ENCODE measurements at regions not wholly inside any gene's neighbourhood (a gene's known extent, or its start where the extent isn't known, plus 50 kb on each side); places are given as distances from the start of the nearest gene placed in this dataset.
A peak's percentile ranks its signal among the peaks of the same experiment; 100 is the strongest.

- no peak for DNase-seq (ENCODE audit: low read depth, low spot score)
- POLR2A ChIA-PET = no interaction called here
- TF ChIP-seq, protein P1, sequence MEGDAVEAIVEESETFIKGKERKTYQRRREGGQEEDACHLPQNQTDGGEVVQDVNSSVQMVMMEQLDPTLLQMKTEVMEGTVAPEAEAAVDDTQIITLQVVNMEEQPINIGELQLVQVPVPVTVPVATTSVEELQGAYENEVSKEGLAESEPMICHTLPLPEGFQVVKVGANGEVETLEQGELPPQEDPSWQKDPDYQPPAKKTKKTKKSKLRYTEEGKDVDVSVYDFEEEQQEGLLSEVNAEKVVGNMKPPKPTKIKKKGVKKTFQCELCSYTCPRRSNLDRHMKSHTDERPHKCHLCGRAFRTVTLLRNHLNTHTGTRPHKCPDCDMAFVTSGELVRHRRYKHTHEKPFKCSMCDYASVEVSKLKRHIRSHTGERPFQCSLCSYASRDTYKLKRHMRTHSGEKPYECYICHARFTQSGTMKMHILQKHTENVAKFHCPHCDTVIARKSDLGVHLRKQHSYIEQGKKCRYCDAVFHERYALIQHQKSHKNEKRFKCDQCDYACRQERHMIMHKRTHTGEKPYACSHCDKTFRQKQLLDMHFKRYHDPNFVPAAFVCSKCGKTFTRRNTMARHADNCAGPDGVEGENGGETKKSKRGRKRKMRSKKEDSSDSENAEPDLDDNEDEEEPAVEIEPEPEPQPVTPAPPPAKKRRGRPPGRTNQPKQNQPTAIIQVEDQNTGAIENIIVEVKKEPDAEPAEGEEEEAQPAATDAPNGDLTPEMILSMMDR (IDR thresholded peaks at IDR 0.05; ENCODE audit: insufficient read depth, low read length, missing control alignments) = no peak
- H3K4me3 ChIP-seq (ENCODE audit: low read depth, low read length) = no peak overlapping the region
- CTCF ChIA-PET = interaction anchor here (0.9 to 2.6 kb wide), 3 partner anchors 65 to 314 kb away, joined by 3 to 12 read pairs (median 3); partner anchors contain the start of gene NECTIN1
Observed at GRCh38 chr11:119794756-119795155, 65.8 kb upstream of the NECTIN1 start.

DNA sequence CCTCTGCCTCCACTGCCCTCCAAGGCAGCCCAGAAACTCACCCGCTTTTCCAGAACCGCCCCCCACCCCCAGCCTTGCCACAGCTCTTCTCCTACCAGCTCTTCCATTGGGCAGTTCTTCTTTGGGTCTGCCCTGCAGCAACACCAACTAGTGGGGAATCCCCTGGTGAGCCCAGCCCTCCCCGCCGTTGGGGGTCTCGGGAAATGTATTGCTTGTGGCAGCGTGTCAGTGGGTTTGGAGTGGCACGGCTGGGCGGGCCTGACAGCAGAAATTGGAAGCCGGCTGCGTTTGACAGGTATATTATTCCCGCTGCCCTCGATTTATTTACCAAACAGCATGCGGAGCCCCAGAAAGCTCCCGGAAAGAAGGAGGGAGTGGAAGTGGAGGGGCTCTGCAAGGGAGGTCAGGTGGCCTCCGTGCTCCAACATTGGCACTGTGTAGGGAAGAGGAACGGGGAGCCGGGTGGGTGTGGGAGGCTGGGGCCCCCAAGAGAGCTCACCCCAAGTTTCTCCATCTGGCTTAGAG, 65.2 kb upstream of the NECTIN1 start:
- no peak overlapping the region for H3K4me3 ChIP-seq (ENCODE audit: low read depth, low read length)
- ChIA-PET POLR2A (interaction anchor here (2.0 kb wide), 1 partner anchor 65 kb away, joined by 5 read pairs; the partner anchor contains the start of gene NECTIN1), CTCF (interaction anchor here (0.9 to 2.6 kb wide), 4 partner anchors 13 to 314 kb away, joined by 3 to 12 read pairs (median 4); partner anchors contain the start of gene NECTIN1)
- no peak for DNase-seq (ENCODE audit: low read depth, low spot score)
- TF ChIP-seq, protein P1 (IDR thresholded peaks at IDR 0.05; ENCODE audit: insufficient read depth, low read length, missing control alignments) = no peak

GRCh38 chr11:119793335-119793984, 64.5 kb upstream of the NECTIN1 start:
- ChIA-PET CTCF (interaction anchor here (1.0 to 2.6 kb wide), 3 partner anchors 14 to 64 kb away, joined by 3 to 12 read pairs (median 4); partner anchors contain the start of gene NECTIN1), POLR2A (interaction anchor here (1.1 to 2.0 kb wide), 3 partner anchors 11 to 64 kb away, joined by 3 to 5 read pairs (median 4); partner anchors contain the start of gene NECTIN1)
- H3K4me3 ChIP-seq (ENCODE audit: low read depth, low read length) = no peak overlapping the region
- peak; percentile 23 for DNase-seq (ENCODE audit: low read depth, low spot score)
- TF ChIP-seq, protein P1 (IDR thresholded peaks at IDR 0.05; ENCODE audit: insufficient read depth, low read length, missing control alignments) = no peak

- ChIA-PET CTCF (interaction anchor here (1.3 to 1.5 kb wide), 2 partner anchors 9 to 63 kb away, joined by 5 to 8 read pairs; partner anchors contain the start of gene NECTIN1), POLR2A (interaction anchor here (0.7 kb wide), 1 partner anchor 10 kb away, joined by 3 read pairs; no protein-coding TSS in a partner anchor)
- peak; percentile 10 for DNase-seq (ENCODE audit: low read depth, low spot score)
- TF ChIP-seq, protein P1 (IDR thresholded peaks at IDR 0.05; ENCODE audit: insufficient read depth, low read length, missing control alignments) = no peak
- no peak overlapping the region for H3K4me3 ChIP-seq (ENCODE audit: low read depth, low read length)
Observed at GRCh38 chr11:119791701-119792151, 62.7 kb upstream of the NECTIN1 start.

- POLR2A ChIA-PET = no interaction called here
- H3K4me3 ChIP-seq (ENCODE audit: low read depth, low read length) = no peak overlapping the region
- CTCF ChIA-PET = interaction anchor here (1.3 to 1.5 kb wide), 2 partner anchors 8 to 62 kb away, joined by 5 to 8 read pairs; partner anchors contain the start of gene NECTIN1
- no peak for DNase-seq (ENCODE audit: low read depth, low spot score)
- TF ChIP-seq, protein P1 (IDR thresholded peaks at IDR 0.05; ENCODE audit: insufficient read depth, low read length, missing control alignments) = no peak
Observed at GRCh38 chr11:119791047-119791446, 62.0 kb upstream of the NECTIN1 start.

DNA sequence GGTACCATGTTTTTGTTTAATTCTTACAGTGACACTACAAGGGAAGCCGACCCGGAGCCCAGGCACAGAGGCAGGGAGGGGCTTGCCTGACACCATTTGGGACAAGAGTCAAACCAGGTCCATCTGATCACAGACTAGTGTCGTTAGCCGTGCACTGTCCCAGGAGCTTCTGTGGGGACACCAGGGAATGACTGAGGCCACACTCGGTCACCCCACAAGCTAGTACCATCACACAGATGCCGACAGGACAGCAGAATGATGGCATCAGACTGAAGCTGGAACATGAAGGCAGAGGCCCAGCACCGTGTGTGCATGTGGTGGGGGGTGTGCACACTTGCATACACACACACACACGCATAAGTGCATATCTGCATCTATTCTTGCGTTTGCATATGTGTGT, 61.5 kb upstream of the NECTIN1 start:
- DNase-seq (ENCODE audit: low read depth, low spot score) = no peak

More for the DNA sequence above, 61.5 kb upstream of the NECTIN1 start:
- TF ChIP-seq, protein P1 (IDR thresholded peaks at IDR 0.05; ENCODE audit: insufficient read depth, low read length, missing control alignments) = no peak
- ChIA-PET POLR2A (no interaction called here), CTCF (no interaction called here)
- no peak overlapping the region for H3K4me3 ChIP-seq (ENCODE audit: low read depth, low read length)
